HG02884 (cell line): ENCODE measurements at regions not wholly inside any gene's neighbourhood (a gene's known extent, or its start where the extent isn't known, plus 50 kb on each side); places are given as distances from the start of the nearest gene placed in this dataset.

Source experiments
- ATAC-seq: cut with Tn5 transposase; IDR thresholded peaks from one replicate; pipeline ENCODE4 v1.9.1; 2021; ENCODE audit warnings: mild to moderate bottlenecking, moderate library complexity; ENCODE audit not compliant: unreplicated experiment

DNA sequence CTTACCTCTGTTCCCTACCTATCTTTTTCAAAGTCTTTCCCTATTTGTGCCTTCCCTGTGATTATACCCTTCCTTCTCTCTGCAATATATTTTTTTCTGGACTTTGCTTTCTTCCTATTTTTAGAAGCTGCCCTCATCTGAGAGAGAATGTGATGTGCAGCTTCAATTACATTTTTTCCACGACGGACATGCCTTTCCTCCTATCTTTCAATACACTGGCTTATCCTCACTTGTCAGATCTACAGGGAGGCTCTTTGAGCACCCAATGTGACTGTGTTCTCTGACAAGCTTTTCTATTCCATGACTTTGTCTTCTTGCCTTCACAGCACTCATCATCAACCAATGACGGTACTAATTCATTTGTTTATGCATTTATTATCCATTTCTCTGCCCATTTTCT, 227.9 kb upstream of the CLINT1 start:
- no peak for ATAC-seq

- no peak for ATAC-seq
These were observed 225.3 kb upstream of the CLINT1 start for GRCh38 chr5:158084292-158084691.

- no peak for ATAC-seq
These were observed 223.8 kb upstream of the CLINT1 start for GRCh38 chr5:158082696-158083287.

GRCh38 chr5:158080112-158080511, 221.2 kb upstream of the CLINT1 start:
- no peak for ATAC-seq

DNA sequence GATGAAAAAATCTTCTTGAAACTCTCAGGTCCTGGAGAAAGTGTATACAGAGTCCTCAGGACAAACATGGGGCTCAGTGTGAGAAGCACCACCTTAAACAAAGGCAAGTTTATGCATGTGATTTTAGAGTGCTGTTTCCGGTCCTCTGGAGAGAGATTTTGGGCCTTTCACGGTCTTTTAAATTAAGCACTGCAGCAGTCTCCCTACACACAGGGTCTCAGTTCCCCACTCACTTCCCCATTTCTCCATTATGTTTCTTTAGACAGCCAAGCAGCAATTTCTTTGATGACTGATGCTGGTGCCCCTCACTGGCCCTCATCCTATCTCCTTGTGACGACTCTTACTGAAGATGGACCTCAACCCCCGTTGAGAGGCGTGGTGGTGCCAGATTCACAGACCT, 220.2 kb upstream of the CLINT1 start:
- ATAC-seq = no peak

DNA sequence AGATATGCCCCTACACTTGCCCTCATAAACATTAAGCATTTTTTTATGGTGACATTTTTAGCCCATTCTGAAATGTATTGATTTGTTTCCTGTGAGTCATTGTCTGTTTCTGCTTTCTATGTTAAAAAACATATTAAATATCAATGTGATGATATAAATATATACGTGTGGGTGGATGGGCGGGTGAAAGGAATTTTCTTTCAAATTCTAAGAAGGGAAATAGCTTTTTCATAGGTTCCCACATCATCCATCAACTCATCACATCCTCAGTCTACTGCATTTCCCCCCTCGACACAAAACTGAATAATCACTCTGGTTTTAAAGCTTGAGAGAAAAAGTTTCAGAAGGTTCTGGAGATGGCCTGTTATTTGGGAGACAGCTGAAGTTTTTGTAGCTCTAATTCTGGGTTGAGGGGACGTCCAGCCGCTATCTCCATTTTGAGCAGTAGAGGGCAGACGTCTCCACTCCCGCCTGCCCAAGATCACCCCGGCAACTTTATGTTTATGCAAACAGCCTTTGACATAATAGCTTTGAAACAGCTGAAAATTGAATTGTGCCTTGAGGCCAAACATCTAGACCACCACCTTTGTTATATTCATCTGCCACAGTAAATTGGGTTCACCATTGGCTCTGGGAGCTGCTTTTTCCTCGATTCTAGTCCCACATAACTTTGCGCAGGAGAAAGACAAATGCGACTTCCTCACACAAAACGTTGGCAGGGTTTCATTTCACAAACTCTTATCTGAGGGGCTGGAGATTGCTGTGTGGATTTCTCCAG, 216.2 kb upstream of the CLINT1 start:
- ATAC-seq = peak; percentile 76

- no peak for ATAC-seq
These were observed 215.6 kb upstream of the CLINT1 start for GRCh38 chr5:158074597-158074991.

- no peak for ATAC-seq
These were observed 211.9 kb upstream of the CLINT1 start for GRCh38 chr5:158070859-158071258.

GRCh38 chr5:158069838-158070237, 210.9 kb upstream of the CLINT1 start:
- ATAC-seq = no peak

DNA sequence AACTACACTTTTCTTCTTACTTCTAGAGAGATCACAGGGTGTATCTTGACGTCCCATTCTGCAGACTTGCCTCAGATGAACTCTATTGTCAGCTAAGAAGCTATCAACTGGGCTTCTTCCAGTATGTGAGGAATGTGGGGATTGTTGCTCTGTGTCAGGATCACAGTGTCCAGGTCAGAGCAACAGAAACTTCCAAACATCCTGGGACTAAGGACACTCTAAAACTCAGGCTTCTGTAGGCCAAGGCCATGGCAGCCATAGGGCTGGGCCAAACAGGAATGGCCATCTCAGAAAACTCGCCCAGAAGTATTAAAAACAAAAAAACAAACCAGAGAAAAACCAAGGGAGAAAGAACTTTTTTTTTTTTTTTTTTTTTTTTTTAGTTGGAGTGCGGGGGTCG, 210.0 kb upstream of the CLINT1 start:
- ATAC-seq = no peak

- ATAC-seq = no peak
These were observed 207.1 kb upstream of the CLINT1 start for GRCh38 chr5:158066076-158066475.

DNA sequence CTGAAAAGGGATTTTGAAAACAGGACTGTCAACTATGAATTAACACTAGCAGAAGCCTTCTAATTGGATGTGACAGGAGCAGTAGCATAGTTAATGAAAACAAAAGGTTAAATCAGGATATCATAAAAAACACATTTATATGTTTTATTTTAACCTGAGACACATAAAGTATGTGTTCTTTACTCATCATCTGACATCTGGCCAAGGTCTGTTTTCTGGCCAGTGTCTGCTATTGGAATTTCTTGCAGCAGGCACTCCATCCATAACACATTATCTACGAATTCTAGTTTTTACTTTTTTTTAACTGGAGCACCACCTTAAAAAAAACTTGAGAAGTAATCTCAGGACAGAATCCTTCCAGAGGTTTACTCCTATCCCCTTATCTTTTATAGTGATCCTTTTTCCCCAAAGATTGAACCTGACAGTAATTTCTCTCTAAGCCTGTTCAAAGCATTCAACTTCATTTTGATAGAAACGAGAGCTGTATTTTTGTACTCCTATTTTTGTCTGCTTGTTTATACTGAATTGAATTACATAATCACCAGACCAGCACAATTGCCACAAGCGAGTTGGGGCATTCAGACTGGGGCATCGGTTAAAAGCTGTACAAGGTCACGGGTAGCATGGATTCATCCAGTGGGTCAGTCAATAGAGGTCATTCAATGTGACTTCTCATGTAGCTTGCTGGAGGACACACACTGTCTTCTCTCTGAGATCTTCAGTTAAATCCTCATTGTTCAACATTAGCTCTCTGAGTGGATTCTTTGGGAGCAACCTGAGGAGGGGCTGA, 205.6 kb upstream of the CLINT1 start:
- no peak for ATAC-seq

DNA sequence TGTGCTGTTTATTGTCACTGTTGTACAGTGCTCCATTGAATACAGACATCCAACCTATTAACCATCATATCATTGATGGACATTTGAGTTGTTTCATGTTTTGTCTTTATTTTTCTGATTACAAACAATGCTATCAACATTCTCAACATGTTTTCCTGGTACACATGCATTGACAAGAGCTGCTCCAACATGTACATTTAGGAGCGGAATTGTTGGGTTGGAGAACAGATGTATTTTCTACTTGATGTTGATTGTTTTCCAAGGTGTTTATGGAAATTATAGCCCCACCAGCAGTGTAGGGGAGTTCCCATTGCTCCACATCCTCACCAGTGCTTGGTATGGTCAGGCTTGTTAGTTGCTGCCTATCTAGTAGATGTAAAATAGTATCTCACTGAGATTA, 204.1 kb upstream of the CLINT1 start:
- no peak for ATAC-seq

DNA sequence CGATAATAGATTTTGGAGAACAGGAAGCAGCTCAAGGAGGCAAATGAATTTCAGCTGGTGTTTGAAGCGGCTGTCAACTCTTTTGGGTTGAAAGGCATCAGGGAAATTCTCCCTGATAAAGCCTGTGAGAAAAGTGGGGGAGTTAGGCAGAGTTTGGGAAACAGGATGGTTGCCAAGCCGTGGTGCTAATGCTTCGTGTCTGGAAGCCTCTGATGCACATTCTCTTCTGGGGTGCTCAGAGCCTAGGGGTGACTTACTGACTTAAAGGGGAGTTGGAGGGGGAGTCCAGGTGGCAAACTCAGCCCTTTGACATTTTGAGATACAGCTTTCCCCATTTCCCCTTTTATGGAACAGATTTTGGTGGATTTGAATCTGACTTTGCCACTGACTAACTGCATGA, 202.5 kb upstream of the CLINT1 start:
- ATAC-seq = no peak

DNA sequence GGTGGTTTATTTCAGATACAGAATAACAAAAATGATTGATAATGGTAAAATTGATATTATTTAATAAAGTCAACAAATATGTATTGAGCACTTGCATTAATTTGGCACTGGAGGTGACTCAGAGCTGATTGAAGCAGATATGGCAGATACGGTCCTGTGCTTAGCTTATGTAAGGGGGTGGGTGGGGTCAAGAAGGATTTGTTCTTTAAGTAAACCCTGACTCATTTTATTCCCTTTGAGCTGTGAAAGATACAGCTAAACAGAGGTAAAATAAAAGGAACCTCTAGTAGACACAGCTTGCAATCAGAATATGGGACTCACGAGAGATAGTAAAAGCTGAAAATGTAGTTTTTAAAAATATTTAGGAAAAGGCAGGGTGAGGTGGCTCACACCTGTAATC, 201.3 kb upstream of the CLINT1 start:
- no peak for ATAC-seq

- no peak for ATAC-seq
These were observed 199.5 kb upstream of the CLINT1 start for GRCh38 chr5:158058208-158059120.

DNA sequence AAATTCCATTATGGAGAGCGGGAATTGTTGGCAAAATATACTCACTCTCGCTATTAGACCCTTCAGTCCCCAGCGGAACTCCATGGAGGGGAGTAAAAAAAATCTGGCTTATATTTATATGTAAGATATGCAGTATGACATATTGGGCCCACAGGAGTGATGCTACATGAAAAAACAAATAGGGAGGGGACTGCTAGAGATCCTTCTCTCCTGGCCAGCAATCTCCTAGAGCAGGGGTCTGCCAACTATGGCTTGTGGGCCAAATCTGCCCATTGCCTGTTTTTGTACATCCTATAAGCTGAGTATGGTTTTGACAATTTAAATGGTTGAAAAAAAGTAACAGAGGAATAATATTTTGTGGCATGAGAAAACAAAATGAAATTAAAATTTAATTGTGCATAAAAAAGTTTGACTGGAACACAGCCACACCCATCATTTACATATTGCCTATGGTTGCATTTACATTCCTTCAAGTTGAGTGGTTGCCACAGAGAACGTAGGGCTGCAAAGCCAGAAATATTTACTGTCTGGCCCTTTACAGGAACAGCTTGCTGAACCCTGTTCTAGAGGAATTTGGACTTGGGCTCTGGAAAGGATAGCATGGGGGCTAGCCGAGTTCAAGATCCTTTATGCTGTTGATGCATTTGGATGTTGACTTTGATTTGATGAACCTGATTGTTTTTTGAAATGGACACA, 197.3 kb upstream of the CLINT1 start:
- no peak for ATAC-seq

- no peak for ATAC-seq
These were observed 196.2 kb upstream of the CLINT1 start for GRCh38 chr5:158055111-158055501.

- no peak for ATAC-seq
These were observed 195.5 kb upstream of the CLINT1 start for GRCh38 chr5:158054223-158055110.
